Lung (tissue), 11 donors: ENCODE measurements at regions not wholly inside any gene's neighbourhood (a gene's known extent, or its start where the extent isn't known, plus 50 kb on each side); places are given as distances from the start of the nearest gene placed in this dataset.

Source experiments
- ATAC-seq: fragments of 200-7000 bp; cut with Tn5 transposase; one replicate; pipeline ENCODE4 v1.9.1; 2020; ENCODE audit warnings: moderate number of reproducible peaks; ENCODE audit not compliant: insufficient read depth, low FRiP score
- DNase-seq, 3 donors: peaks; one replicate each; pipeline ENCODE4 v3.0.0-alpha.2; 2013 to 2017
- H3K27ac ChIP-seq, 2 donors: one replicate each; pipeline ENCODE4 v1.5.1; 2013; ENCODE audit warnings: mild to moderate bottlenecking in 2 of 2, moderate library complexity in 2 of 2, control low read depth in 1 of 2, inconsistent platforms in 1 of 2, low read depth in 1 of 2, low read length in 1 of 2
- H3K27me3 ChIP-seq, 3 donors: one replicate each; pipeline ENCODE4 v1.5.1; 2013; ENCODE audit warnings: low read length in 2 of 3; ENCODE audit not compliant: control insufficient read depth in 3 of 3, insufficient read depth in 3 of 3
- H3K36me3 ChIP-seq, 4 donors: one replicate each; pipeline ENCODE4 v1.5.1; 2013; ENCODE audit warnings: low read length in 4 of 4, mild to moderate bottlenecking in 1 of 4, moderate library complexity in 1 of 4; ENCODE audit not compliant: control insufficient read depth in 4 of 4, insufficient read depth in 4 of 4
- H3K4me1 ChIP-seq, 5 donors: one replicate each; pipeline ENCODE4 v1.5.1; 2013; ENCODE audit warnings: low read length in 5 of 5, mild to moderate bottlenecking in 2 of 5, moderate library complexity in 1 of 5; ENCODE audit not compliant: control insufficient read depth in 5 of 5, insufficient read depth in 5 of 5
- H3K4me3 ChIP-seq: one replicate; pipeline ENCODE4 v1.5.1; 2013; ENCODE audit warnings: mild to moderate bottlenecking, control low read depth, moderate library complexity
- H3K9ac ChIP-seq, 2 donors: one replicate each; pipeline ENCODE4 v1.5.1; 2013; ENCODE audit warnings: low read length in 2 of 2, control low read depth in 1 of 2; ENCODE audit not compliant: insufficient read depth in 1 of 2
- H3K9me3 ChIP-seq, 4 donors: one replicate each; pipeline ENCODE4 v1.5.1; 2013; ENCODE audit warnings: low read length in 3 of 4, mild to moderate bottlenecking in 1 of 4, moderate library complexity in 1 of 4; ENCODE audit not compliant: control insufficient read depth in 4 of 4, insufficient read depth in 3 of 4
- CTCF ChIP-seq: IDR thresholded peaks from 2 replicates; pipeline ENCODE4 v1.5.1; 2012; ENCODE audit warnings: mild to moderate bottlenecking; ENCODE audit errors: control extremely low read depth, extremely low read depth
- WGBS, 2 donors: extraction: QIAGEN DNeasy Blood & Tissue Kit; methylation state at CpG; one replicate each; pipeline ENCODE4 v1.1.7; 2013; 5-methylcytosine and 5-hydroxymethylcytosine counted together
- donor health status: control.
- donor health status: control.
- donor health status: Bipolar disorder and iron deficiency.
- donor health status: healthy.
- donor health status: DM: yes; HTN: yes; CAD: no.

DNA sequence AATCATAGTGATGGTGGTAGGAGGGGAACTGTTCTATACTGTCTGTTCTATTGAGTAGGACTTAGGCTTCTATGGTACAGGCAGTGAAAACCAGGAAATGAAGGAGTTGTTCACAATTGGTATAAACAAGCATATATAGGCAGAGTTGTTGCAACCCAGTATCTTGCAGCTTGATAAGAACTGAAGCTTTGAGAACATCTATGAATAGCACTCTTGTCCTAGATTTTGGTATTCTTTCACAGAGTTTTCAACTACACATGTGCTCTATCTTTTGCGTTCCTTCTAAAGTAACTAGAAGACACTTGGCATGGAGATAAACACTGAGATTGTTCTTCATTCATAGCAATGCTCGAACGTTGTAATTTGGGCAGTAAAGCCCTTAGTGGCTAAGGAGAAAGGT lies 91.8 kb downstream of the KCNJ2 start:
- no peak for TF ChIP-seq CTCF

DNA sequence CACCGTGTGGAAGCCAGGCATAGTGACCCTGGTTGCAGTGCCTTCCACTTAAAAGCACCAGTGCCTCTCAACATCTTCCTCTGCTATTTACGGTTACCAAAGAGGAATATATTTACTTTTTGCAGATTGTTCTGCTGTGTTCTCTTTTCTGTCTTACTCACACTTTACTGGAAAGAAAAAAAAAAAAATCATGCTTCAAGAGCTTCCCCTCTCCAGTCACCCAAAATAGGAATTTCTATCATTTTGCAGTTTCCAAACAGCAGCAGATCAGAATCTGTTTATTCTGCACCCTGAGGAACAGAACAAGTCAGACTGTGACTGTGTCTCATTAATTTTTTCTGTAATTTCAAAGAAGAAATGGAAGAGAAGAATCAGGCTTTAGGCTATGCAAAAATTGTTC lies 96.1 kb downstream of the KCNJ2 start:
- 42 to 72% methylated on average over 2 of the region's 2 CpGs for WGBS, 2 donors
- ATAC-seq: no peak
- no peaks in the 10 kb centered on the region for H3K27me3 ChIP-seq

More for the DNA sequence above, 91.8 kb downstream of the KCNJ2 start:
- no peak overlapping the region for H3K9ac ChIP-seq
- no peaks in the 10 kb centered on the region for H3K9me3 ChIP-seq
- 93 to 94% methylated on average over 3 of the region's 3 CpGs for WGBS, 2 donors
- H3K4me3 ChIP-seq: no peak overlapping the region
- DNase-seq (no peak), ATAC-seq (no peak)
- H3K36me3 ChIP-seq: no peaks in the 10 kb centered on the region
- H3K4me1 ChIP-seq: peaks cover 0 to 5% (median 0%) of the 10 kb centered on the region in 5 donors
- no peak overlapping the region for H3K27ac ChIP-seq
- no peaks in the 10 kb centered on the region for H3K27me3 ChIP-seq

DNA sequence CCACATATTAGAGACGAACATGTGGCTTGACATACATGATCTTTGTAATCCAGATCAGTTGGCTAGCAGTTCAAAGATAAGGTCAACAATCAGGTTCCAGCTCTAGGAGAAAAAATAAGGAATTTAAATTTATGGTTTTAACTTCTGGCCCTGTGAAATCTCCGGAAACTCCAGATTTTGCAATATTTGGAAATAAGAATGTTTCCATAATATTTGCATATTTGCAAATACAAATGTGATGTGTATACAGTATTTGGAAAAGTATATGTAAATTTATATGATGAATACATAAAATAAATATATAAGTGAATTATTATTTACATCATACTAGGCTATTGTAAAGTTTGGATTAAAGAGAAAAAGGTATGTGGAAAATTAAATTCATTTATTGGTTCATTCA lies 97.1 kb downstream of the KCNJ2 start:
- H3K27ac ChIP-seq: no peak overlapping the region
- no peak overlapping the region for H3K4me3 ChIP-seq
- DNase-seq: no peak
- TF ChIP-seq CTCF: no peak
- no peak overlapping the region for H3K9ac ChIP-seq
- no peaks in the 10 kb centered on the region for H3K36me3 ChIP-seq
- 42 to 70% methylated on average over 2 of the region's 2 CpGs for WGBS, 2 donors
- H3K27me3 ChIP-seq: no peaks in the 10 kb centered on the region
- H3K4me1 ChIP-seq: peaks cover 0 to 5% (median 0%) of the 10 kb centered on the region in 5 donors
- H3K9me3 ChIP-seq: no peaks in the 10 kb centered on the region
- ATAC-seq: no peak

More for the DNA sequence above, 96.1 kb downstream of the KCNJ2 start:
- H3K4me3 ChIP-seq: no peak overlapping the region
- H3K4me1 ChIP-seq: peaks cover 0 to 5% (median 0%) of the 10 kb centered on the region in 5 donors
- H3K9ac ChIP-seq: no peak overlapping the region
- no peak for TF ChIP-seq CTCF
- H3K27ac ChIP-seq: no peak overlapping the region
- DNase-seq: no peak
- H3K36me3 ChIP-seq: no peaks in the 10 kb centered on the region
- H3K9me3 ChIP-seq: no peaks in the 10 kb centered on the region

DNA sequence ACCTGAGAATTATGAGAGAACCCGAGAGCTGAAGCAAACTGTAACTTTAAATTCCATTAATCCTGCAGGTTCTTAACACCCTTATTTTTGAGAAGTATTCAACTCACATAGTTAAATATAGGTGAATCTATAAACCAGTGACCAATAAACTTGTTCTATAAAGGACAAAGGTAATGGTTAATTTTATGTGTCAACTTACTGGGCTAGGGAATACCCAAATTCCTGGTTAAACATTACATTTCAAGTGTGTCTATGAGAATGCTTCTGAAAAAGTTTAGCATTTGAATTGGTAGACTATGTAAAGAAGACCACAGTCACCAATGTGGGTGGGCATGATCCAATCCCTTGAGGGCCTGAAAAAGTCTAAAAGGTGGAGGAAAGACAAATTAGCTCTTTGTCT lies 99.1 kb downstream of the KCNJ2 start:
- ATAC-seq: no peak
- Histone ChIP-seq H3K4me3 (no peak overlapping the region), H3K4me1 (peaks cover 0 to 5% (median 0%) of the 10 kb centered on the region in 5 donors), H3K27ac (no peak overlapping the region), H3K9ac (no peak overlapping the region), H3K9me3 (no peaks in the 10 kb centered on the region), H3K27me3 (no peaks in the 10 kb centered on the region), H3K36me3 (no peaks in the 10 kb centered on the region)
- 82% methylated on average over 1 of the region's 1 CpG for WGBS, 2 donors
- peak in 1 of 3 donors; percentile 17 for DNase-seq
- TF ChIP-seq CTCF: no peak
